Eye (tissue), 1 donor: ENCODE measurements at regions not wholly inside any gene's neighbourhood (a gene's known extent, or its start where the extent isn't known, plus 50 kb on each side); places are given as distances from the start of the nearest gene placed in this dataset.
"Not testable (repeated sequence)": the region's sequence is repeated elsewhere in the genome, so short reads cannot be mapped to it uniquely, and the experiment has no call there.

Experiments
- DNase-seq: peaks from one replicate; pipeline ENCODE4 v3.0.0-alpha.2; 2015

GRCh38 chr5:159799701-159800100, 116.6 kb upstream of the ADRA1B start:
- no peak for DNase-seq

GRCh38 chr5:159800131-159800840, 116.0 kb upstream of the ADRA1B start:
- no peak for DNase-seq

DNA sequence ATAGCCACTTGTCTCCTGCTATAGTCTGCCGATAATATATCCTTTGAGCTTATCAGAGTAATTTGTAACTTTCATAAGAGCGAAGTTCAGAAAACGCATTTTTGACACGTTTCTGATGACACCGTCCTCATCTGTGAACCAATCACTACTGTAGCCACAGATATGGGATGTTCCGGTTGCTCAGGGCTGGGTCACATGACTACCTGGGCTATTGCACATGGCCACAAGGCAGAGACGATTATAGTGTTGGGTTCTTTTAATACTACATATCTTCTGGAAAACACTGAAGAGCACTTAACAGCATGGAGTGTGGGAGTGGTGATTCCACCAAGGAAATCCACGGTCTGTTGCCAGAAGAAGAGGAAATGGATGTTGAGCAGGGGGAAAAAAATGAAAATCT, 115.0 kb upstream of the ADRA1B start:
- DNase-seq = no peak

GRCh38 chr5:159802661-159803060, 113.6 kb upstream of the ADRA1B start:
- no peak for DNase-seq

GRCh38 chr5:159804121-159804520, 112.2 kb upstream of the ADRA1B start:
- DNase-seq = no peak

DNA sequence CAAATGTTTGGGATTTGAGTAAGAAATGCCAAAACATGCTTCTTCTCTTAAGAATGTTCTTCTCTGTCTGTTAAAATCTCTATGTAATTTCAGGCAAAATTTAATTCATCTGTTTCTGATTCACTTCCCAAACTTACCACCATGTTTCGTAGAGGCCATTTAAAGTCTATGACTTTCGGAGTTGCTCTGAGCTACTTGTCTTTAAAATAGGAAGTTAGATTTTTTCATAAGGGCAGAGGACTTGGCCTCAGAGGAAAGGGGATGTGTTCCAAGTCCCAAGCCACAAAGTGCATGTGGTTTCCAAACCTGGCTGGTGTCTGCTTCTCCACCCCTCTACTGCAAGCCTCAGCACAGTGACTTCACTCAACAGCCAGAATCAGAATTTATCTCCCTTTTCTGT, 111.3 kb upstream of the ADRA1B start:
- DNase-seq = peak; percentile 15

DNA sequence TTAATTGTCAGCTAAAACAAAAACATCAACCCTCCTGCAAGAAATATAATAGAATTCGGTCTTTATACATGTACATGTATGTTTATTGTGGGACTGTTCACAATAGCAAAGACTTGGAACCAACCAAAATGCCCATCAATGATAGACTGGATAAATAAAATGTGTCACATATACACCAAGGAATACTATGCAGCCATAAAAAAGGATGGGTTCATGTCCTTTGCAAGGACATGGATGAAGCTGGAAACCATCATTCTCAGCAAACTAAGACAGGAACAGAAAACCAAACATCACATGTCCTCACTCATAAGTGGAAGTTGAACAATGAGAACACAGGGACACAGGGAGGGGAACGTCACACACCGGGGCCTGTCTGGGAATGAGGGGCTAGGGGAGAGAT, 109.1 kb upstream of the ADRA1B start:
- DNase-seq = not testable (repeated sequence)

GRCh38 chr5:159807586-159807985, 108.7 kb upstream of the ADRA1B start:
- DNase-seq = no peak

DNA sequence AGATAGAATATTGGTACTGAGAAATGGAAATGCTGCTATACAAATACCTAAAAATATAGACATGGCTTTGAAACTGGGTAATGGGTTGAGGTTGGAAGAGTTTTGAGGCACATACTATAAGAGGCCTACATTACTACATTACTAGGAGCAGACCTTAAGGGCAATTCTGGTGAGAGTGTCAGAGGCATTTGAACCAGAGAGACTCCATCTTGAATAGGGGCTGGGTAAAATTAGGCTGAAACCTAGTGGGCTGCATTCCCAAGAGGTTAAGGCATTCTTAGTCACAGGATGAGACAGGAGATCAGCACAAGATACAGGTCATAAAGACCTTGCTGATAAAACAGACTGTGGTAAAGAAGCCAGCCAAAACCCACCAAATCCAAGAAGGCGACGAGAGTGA, 104.6 kb upstream of the ADRA1B start:
- no peak for DNase-seq

DNA sequence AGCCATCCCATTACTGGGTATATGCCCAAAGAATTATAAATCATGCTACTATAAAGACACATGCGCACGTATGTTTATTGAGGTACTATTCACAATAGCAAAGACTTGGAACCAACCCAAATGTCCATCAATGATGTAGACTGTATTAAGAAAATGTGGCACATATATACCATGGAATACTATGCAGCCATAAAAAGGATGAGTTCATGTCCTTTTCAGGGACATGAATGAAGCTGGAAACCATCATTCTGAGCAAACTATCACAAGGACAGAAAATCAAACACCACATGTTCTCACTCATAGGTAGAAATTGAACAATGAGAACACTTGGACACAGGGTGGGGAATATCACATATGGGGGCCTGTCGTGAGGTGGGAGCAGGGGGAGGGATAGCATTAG, 103.5 kb upstream of the ADRA1B start:
- not testable (repeated sequence) for DNase-seq

- DNase-seq = no peak
Observed at GRCh38 chr5:159814222-159814621, 102.1 kb upstream of the ADRA1B start.

GRCh38 chr5:159814805-159815585, 101.3 kb upstream of the ADRA1B start:
- DNase-seq = no peak

- no peak for DNase-seq
Observed at GRCh38 chr5:159817262-159818029, 98.8 kb upstream of the ADRA1B start.

GRCh38 chr5:159819591-159820411, 96.5 kb upstream of the ADRA1B start:
- no peak for DNase-seq

- no peak for DNase-seq
Observed at GRCh38 chr5:159820692-159821091, 95.6 kb upstream of the ADRA1B start.

- no peak for DNase-seq
Observed at GRCh38 chr5:159821461-159821940, 94.8 kb upstream of the ADRA1B start.

DNA sequence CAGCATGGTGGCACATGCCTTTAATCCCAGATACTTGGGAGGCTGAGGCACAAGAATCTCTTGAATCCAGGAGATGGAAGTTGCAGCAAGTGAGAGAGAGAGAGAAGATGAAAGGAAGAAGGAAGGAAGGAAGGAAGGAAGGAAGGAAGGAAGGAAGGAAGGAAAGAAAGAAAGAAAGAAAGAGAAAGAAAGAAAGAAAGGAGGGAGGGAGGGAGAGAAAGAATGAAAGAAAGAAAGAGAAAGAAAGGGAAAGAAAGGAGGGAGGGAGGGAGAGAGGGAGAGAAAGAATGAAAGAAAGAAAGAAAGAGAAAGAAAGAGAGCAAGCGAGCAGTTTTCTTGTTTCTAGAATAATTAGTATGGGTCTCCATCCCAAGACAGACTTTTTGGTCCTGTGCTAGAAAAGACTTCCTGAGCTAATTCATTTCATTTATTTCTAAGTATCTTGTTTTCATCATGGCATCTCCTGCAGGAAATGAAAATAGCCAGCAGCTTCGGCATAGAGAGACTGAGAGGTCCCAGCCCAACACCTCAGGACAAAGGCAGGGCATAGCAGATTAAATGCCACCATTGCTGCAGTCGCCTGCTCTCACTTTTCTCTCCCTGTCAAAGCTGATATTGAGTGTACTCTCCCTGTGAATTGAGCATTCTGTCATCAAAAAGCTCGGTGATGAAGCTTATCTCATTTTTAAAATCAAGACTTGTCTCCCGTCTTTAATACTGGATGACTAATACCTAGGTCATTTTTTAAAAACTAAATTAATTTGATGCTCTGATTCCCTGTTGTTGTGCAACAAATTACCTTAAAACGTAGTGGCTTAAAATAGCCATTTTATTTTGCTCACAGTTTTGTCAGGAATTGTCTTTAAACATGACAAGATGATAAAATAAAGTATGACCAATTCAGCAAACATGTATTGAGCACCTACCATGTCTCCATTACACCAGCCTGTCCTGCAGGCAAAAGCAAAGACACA, 91.8 kb upstream of the ADRA1B start:
- no peak for DNase-seq

- no peak for DNase-seq
Observed at GRCh38 chr5:159825551-159826051, 90.7 kb upstream of the ADRA1B start.

GRCh38 chr5:159826351-159827214, 89.7 kb upstream of the ADRA1B start:
- DNase-seq = no peak

DNA sequence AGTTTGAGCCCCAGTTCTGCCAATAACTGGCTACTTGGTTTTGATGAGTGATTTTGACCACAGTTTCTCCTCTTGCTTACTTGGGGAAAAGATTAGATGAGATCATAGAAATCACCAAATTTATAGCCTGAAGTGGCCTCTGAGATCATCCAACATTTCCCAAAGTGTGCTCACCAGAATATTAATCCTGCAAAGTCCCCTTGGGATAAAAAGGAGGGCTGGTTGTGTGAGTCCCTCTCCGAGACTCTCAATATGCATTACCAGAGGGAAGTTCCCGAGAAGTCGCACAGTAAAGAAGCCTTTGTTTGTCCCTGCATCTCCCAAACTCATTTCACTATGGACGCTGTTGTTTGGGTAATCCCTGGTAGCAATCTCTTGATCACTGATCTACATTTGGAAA, 88.4 kb upstream of the ADRA1B start:
- DNase-seq = no peak
